GM12874 (cell line): ENCODE measurements at regions not wholly inside any gene's neighbourhood (a gene's known extent, or its start where the extent isn't known, plus 50 kb on each side); places are given as distances from the start of the nearest gene placed in this dataset.

Experiments
- CTCF ChIP-seq: IDR thresholded peaks from 2 replicates; pipeline ENCODE4 v1.5.1; 2011; ENCODE audit warnings: low read depth, mild to moderate bottlenecking, control low read depth, low read length, moderate library complexity; ENCODE audit not compliant: insufficient read depth

GRCh38 chr13:78192716-78193115 lies 274.1 kb upstream of the EDNRB start:
- TF ChIP-seq CTCF, result no peak

- TF ChIP-seq CTCF, result no peak
Measured at GRCh38 chr13:78190296-78190695, 271.7 kb upstream of the EDNRB start.

- no peak for TF ChIP-seq CTCF
Measured at GRCh38 chr13:78187781-78188180, 269.1 kb upstream of the EDNRB start.

- TF ChIP-seq CTCF, result no peak
Measured at GRCh38 chr13:78185700-78186099, 267.1 kb upstream of the EDNRB start.

GRCh38 chr13:78183732-78184131 lies 265.1 kb upstream of the EDNRB start:
- no peak for TF ChIP-seq CTCF

- TF ChIP-seq CTCF, result no peak
Measured at GRCh38 chr13:78182813-78183212, 264.2 kb upstream of the EDNRB start.

- no peak for TF ChIP-seq CTCF
Measured at GRCh38 chr13:78177306-78177705, 258.7 kb upstream of the EDNRB start.

GRCh38 chr13:78176880-78177279 lies 258.2 kb upstream of the EDNRB start:
- TF ChIP-seq CTCF, result no peak
